Choroid plexus epithelial cell (primary cell): ENCODE measurements at regions not wholly inside any gene's neighbourhood (a gene's known extent, or its start where the extent isn't known, plus 50 kb on each side); places are given as distances from the start of the nearest gene placed in this dataset.

Experiments
- DNase-seq: peaks from one replicate; pipeline ENCODE4 v3.0.0-alpha.2; 2010; ENCODE audit warnings: low read depth
- H3K4me3 ChIP-seq: 2 replicates; pipeline ENCODE4 v1.5.1; 2011; ENCODE audit warnings: low read depth, mild to moderate bottlenecking, control low read depth, low read length, moderate library complexity
- CTCF ChIP-seq: conservative IDR thresholded peaks from 2 replicates; pipeline ENCODE4 v1.5.1; 2011; ENCODE audit warnings: low read depth, mild to moderate bottlenecking, control low read depth, inconsistent platforms, low read length, moderate library complexity

- H3K4me3 ChIP-seq = no peak overlapping the region
- no peak for TF ChIP-seq CTCF
- no peak for DNase-seq
Measured at GRCh38 chr1:2950926-2951305, 70.4 kb upstream of the ACTRT2 start.

- no peak overlapping the region for H3K4me3 ChIP-seq
- DNase-seq = no peak
- TF ChIP-seq CTCF = no peak
Measured at GRCh38 chr1:2951856-2952255, 69.4 kb upstream of the ACTRT2 start.

GRCh38 chr1:2952371-2952770 lies 68.9 kb upstream of the ACTRT2 start:
- no peak for DNase-seq

GRCh38 chr1:2952992-2953391 lies 68.3 kb upstream of the ACTRT2 start:
- DNase-seq = no peak
- TF ChIP-seq CTCF = no peak
- H3K4me3 ChIP-seq = no peak overlapping the region

More at GRCh38 chr1:2952371-2952770, 68.9 kb upstream of the ACTRT2 start:
- no peak overlapping the region for H3K4me3 ChIP-seq
- TF ChIP-seq CTCF = no peak

- no peak overlapping the region for H3K4me3 ChIP-seq
- DNase-seq = no peak
- TF ChIP-seq CTCF = no peak
Measured at GRCh38 chr1:2953688-2954285, 67.5 kb upstream of the ACTRT2 start.

- DNase-seq = no peak
- no peak overlapping the region for H3K4me3 ChIP-seq
- no peak for TF ChIP-seq CTCF
Measured at GRCh38 chr1:2955652-2956051, 65.6 kb upstream of the ACTRT2 start.

- no peak for DNase-seq
- H3K4me3 ChIP-seq = no peak overlapping the region
- TF ChIP-seq CTCF = no peak
Measured at GRCh38 chr1:2956576-2956975, 64.7 kb upstream of the ACTRT2 start.
